ENCODE measurements at regions not wholly inside any gene's neighbourhood (a gene's known extent, or its start where the extent isn't known, plus 50 kb on each side); places are given as distances from the start of the nearest gene placed in this dataset.

GRCh38 chr10:123402656-123403055, 248.5 kb downstream of the BUB3 start:
- no peak for DNase-seq (ENCODE audit: low read depth in 1 of 2, low spot score in 1 of 2)

- DNase-seq (ENCODE audit: low read depth in 1 of 2, low spot score in 1 of 2) = no peak
These were observed 250.2 kb downstream of the BUB3 start for GRCh38 chr10:123404357-123404756.

GRCh38 chr10:123408660-123409059, 254.5 kb downstream of the BUB3 start:
- no peak for DNase-seq (ENCODE audit: low read depth in 1 of 2, low spot score in 1 of 2)

- no peak for DNase-seq (ENCODE audit: low read depth in 1 of 2, low spot score in 1 of 2)
These were observed 255.2 kb downstream of the BUB3 start for GRCh38 chr10:123409426-123409825.

- no peak for DNase-seq (ENCODE audit: low read depth in 1 of 2, low spot score in 1 of 2)
These were observed 255.7 kb downstream of the BUB3 start for GRCh38 chr10:123409884-123410283.

- DNase-seq (ENCODE audit: low read depth in 1 of 2, low spot score in 1 of 2) = no peak
These were observed 252.8 kb upstream of the GPR26 start for GRCh38 chr10:123413353-123413752.

GRCh38 chr10:123415523-123415922, 250.6 kb upstream of the GPR26 start:
- DNase-seq (ENCODE audit: low read depth in 1 of 2, low spot score in 1 of 2) = no peak

GRCh38 chr10:123417414-123417813, 248.7 kb upstream of the GPR26 start:
- no peak for DNase-seq (ENCODE audit: low read depth in 1 of 2, low spot score in 1 of 2)

GRCh38 chr10:123421461-123421860, 244.7 kb upstream of the GPR26 start:
- no peak for DNase-seq (ENCODE audit: low read depth in 1 of 2, low spot score in 1 of 2)

GRCh38 chr10:123422261-123422660, 243.9 kb upstream of the GPR26 start:
- no peak for DNase-seq (ENCODE audit: low read depth in 1 of 2, low spot score in 1 of 2)

- no peak for DNase-seq (ENCODE audit: low read depth in 1 of 2, low spot score in 1 of 2)
These were observed 241.6 kb upstream of the GPR26 start for GRCh38 chr10:123424537-123424936.

GRCh38 chr10:123425680-123426079, 240.5 kb upstream of the GPR26 start:
- no peak for DNase-seq (ENCODE audit: low read depth in 1 of 2, low spot score in 1 of 2)

GRCh38 chr10:123427165-123427786, 238.9 kb upstream of the GPR26 start:
- DNase-seq (ENCODE audit: low read depth in 1 of 2, low spot score in 1 of 2) = no peak

- DNase-seq (ENCODE audit: low read depth in 1 of 2, low spot score in 1 of 2) = no peak
These were observed 237.8 kb upstream of the GPR26 start for GRCh38 chr10:123428391-123428790.

- DNase-seq (ENCODE audit: low read depth in 1 of 2, low spot score in 1 of 2) = no peak
These were observed 236.4 kb upstream of the GPR26 start for GRCh38 chr10:123429706-123430221.

- DNase-seq (ENCODE audit: low read depth in 1 of 2, low spot score in 1 of 2) = no peak
These were observed 232.6 kb upstream of the GPR26 start for GRCh38 chr10:123433539-123433938.

GRCh38 chr10:123434435-123435039, 231.6 kb upstream of the GPR26 start:
- no peak for DNase-seq (ENCODE audit: low read depth in 1 of 2, low spot score in 1 of 2)

- DNase-seq (ENCODE audit: low read depth in 1 of 2, low spot score in 1 of 2) = no peak
These were observed 223.3 kb upstream of the GPR26 start for GRCh38 chr10:123442901-123443300.

- DNase-seq (ENCODE audit: low read depth in 1 of 2, low spot score in 1 of 2) = no peak
These were observed 222.2 kb upstream of the GPR26 start for GRCh38 chr10:123443924-123444323.

- DNase-seq (ENCODE audit: low read depth in 1 of 2, low spot score in 1 of 2) = no peak
These were observed 220.8 kb upstream of the GPR26 start for GRCh38 chr10:123445261-123445775.

GRCh38 chr10:123446449-123447156, 219.6 kb upstream of the GPR26 start:
- no peak for DNase-seq (ENCODE audit: low read depth in 1 of 2, low spot score in 1 of 2)

Data from activated T-helper 1 cell treated with anti-CD3 and anti-CD28 coated beads, Interleukin-2, amount 50 U/mL, for 16 hours (primary cell).